GM11168 (cell line): ENCODE measurements at regions not wholly inside any gene's neighbourhood (a gene's known extent, or its start where the extent isn't known, plus 50 kb on each side); places are given as distances from the start of the nearest gene placed in this dataset.

Experiments
- in situ Hi-C: fragments of 300-500 bp; cut with MboI; formaldehyde crosslinking; loops from one replicate; pipeline ENCODE4 v1.12.0; 2022; ENCODE audit warnings: low sequenced_read_pairs; ENCODE audit not compliant: unreplicated experiment

DNA sequence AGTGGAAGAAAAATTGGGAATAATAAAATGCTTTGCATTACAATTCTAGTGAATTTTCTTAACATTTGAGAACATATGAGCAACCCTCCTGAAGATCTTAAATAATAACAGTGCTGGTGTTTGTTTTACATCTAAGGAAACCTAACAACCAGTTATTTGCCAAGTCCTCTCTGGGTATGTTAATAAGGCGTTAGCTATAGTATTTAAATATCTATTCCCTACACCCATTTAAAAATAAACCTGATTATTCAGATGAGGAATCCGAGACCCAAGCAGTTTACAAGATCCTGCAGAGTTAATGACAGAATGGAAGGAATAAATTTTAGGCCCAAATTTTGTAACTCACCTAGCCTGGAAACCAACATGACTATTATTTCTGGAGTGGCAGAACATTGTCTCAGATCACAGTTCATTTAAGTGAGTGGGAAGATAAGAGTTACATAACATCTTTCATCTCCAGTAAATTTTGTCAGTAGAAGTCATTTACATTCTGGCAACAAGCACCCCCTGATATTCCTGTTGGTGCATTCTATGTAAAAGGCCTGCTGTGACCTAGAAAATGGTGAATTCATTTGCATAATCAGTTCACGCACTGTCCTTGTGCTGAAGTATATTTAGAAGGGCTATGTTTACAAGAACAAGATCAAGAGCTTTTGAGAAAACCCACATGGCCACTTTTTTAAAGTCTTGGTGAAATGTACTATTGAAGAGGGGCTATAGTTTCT lies 148.2 kb downstream of the COX7C start:
- in situ Hi-C loops = no loop called here

GRCh38 chr5:86768699-86769202 lies 151.0 kb downstream of the COX7C start:
- in situ Hi-C loops = no loop called here

DNA sequence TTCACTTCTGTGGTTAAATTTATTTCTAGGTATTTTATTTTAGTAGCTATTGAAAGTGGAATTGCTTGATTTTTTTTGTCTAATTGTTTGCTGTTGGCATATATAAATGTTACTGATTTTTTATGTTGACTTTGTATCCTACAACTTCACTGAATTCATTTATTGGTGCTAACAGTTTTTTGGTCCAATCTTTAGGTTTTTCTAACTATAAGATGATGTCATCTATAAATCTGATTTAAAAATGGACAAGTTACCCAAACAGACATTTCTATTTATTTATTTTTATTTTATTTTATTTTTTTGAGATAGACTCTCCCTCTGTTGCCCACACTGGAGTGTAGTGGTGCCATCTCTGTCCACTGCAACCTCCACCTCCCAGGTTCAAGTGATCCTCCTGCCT lies 162.3 kb downstream of the COX7C start:
- in situ Hi-C loops = no loop called here

DNA sequence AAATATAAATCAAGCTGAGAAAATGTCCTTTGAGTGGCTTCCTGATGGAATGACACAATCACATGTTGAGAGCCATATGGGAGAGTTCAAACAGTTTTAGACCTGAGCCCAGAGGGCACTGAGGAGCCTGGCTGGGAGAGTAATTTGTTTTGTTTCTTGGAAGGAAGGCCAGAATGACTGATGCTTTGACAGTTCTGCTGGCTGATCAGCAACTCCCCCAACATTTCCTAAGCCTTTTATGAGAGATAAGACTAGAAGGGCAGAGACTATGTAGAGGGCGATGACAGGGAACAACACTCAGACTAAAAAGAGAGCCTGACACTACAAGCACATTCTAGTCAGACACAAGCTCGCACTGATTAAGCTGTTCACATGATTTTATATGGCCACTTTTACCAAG lies 169.2 kb downstream of the COX7C start:
- in situ Hi-C loops = no loop called here

DNA sequence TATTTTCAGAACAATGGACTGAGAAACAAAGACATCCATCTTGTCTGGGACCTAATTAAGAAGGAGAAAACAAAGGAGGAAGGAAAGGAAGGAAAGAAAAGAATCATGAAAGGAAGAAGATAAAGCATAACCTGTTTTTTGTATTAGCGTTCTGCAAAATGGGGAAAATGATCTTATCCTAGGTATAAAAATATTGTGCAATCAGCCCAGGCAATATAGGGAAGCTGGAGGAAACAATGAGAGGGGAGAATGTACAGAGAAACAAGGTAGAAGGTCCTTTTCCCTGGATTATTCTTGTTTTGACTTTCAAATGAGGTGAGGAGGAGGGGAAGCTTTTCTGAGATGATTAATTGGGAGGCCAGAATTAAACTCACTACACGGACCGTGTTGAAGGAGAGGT lies 177.9 kb downstream of the COX7C start:
- in situ Hi-C loops = no loop called here

DNA sequence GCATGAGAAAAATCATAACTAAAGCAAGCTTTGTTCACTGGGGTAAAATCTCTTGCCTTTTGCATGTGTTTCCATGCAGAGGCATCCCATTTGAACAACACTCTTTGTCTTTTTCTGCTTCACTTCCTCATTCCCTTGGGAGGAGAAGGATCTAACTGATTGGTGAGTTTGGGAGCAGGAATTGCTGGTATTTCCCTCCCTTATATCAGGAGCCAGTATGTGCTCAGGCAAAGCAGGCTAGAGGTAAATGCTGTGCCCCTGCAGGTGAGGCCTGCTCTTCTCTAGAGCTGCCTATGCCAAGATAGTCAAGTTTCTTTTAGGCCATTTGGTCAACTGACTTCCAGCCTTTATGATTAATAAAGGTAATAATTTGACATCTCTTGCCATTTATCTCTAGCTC lies 179.9 kb downstream of the COX7C start:
- in situ Hi-C loops = no loop called here

DNA sequence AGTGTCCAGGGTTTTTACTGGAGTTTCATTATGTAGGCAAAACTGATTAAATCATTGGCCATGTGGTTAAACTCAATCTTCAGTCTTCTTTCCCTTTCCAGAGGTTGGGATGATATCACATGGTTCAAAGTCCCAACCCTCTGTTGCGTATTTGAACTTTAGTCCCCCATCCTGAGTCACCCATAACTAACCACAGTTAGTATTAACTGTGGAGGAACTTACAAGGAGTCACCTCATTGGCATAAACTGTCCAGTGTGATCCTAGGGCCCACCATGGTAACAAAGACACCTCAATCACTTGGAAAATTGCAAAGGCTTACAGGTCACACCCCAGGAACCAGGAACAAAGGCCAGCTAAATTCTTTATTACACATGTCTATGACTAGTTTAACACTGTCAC lies 188.5 kb downstream of the COX7C start:
- in situ Hi-C loops = no loop called here

DNA sequence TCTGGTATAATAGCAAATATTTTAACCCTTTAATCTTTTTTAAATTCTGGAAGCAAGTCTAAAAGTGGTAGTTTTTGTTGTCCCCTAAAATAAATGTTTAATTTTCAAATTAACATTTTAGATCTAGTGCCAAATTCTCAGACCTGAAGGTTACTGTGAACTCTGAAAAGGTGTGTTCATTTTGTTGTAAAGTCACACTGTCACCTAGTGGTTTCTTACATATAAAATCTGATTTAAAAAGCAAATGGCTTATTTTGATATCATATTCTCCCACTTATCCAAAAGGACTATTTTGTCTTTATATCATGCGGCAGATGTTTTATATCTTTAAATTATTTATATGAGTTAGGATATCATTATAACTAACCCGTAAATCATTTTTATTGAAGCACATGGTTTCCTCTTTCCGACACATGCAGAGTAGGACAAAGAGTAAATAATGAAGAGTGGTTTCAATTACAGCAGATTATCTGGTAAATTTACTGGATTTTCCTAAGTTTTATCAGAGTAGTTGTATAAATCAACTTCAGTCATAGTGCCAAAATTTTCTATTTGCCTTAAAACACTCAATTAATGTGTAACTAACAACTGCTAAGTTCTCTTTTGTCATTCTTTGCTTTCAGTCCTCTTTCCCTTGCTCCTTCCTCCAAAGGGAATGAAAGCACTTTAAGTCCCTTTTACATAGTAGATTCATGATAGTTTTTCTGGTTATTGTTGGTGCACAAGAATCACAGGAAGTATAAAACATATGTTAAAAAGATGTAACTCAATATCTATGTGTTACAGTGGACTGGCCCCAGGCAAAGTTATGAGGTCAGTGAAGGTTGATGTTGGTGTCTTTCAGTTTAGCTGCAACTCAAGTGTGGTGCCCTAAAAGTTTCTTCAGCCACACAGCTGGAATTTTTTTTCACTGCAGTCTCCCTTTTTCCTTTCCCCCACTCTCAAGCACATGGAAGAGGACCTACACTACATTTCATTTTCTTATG lies 189.6 kb downstream of the COX7C start:
- in situ Hi-C loops = no loop called here

DNA sequence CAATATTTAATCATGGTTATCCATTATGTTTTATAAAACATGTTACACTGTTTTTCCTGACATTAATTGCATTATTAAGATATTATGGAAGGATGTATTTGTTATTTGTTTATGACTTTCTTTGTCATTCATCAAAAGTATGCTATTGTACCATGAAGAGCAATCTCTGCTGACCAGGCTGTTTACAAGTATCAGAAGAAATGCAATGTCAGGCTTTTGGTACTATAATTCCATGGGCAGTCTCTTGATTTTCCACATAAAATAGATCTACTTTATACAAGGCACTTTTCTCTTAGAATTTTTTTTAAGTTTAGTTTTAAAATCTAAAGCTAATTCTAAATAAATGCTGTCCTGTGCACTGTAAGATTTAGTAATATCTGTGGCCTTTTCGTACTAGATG lies 196.6 kb downstream of the COX7C start:
- in situ Hi-C loops = no loop called here

DNA sequence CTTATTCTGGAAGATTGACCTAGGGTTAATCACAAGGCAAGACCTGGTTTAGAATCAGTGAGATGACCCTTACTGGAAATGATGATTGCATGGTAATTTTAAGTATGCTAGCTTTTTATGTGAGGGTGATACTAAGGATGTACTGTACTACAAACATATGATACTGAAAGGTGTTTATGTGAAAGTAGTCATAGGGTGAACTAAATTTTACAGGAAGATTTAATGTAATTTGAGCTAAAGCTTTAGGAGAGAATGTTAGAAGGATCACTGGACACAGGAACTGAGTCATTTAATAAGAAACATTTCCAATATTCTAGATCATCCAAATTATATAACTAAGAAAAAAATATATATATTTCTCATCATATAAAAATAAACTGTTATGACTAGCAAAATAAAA lies 197.2 kb downstream of the COX7C start:
- in situ Hi-C loops = no loop called here

DNA sequence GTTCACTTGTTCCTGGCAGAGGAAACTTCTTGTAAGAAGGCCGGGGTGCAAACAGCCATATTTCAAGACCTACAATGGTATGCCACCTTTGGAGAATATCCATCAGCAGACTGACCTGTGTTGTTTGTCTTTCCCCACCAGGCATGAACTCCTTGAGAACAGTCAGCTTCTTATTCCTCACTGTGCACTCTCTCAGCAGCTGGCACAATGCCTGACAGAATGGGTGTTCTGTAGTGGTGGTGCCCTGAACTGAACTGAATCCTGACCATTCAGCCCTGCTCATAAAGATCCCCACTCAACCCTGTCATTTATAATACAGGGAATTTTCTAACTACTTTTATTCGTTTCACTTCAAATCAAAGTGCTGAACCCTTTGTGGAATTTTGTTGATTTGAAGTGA lies 206.9 kb downstream of the COX7C start:
- in situ Hi-C loops = no loop called here

DNA sequence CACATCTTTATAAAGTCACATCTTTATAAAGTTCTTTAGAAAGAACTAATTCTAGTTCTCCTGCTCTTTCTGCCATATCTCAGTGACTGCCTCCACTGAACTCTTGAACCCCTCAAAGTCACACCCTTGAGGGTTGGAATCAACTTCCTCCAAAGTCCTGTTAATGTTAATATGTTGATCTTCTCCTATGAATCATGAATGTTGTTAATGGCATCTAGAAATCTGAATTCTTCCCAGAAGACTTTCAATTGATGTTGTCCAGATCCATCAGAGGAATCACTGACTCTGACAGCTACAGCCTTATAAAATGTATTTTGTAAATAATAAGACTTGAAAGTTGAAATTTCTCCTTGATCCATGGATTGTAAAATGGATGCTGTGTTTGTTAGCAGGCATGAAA lies 213.4 kb downstream of the COX7C start:
- in situ Hi-C loops = no loop called here

- in situ Hi-C loops = no loop called here
Measured at GRCh38 chr5:86833868-86834267, 216.1 kb downstream of the COX7C start.

DNA sequence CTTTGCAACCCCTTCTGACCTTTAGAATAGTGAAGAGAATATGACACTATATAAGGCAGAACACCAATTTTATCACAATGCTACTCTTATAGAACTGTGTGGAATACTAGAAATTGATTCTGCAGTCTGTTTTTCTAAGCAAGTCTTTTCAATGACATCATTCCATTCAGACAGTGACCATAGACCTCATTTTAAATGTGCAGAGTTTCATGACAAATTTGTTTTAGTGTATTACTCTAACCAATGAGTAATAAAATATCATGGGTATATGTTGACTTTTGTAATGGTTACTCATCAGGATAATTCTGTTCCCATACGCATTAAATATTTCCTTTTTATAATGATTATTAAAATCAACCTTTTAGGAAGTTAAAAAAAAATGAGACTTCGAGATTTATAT lies 219.9 kb downstream of the COX7C start:
- in situ Hi-C loops = no loop called here

- in situ Hi-C loops = no loop called here
Measured at GRCh38 chr5:86838083-86838482, 220.3 kb downstream of the COX7C start.

GRCh38 chr5:86841000-86841644 lies 223.4 kb downstream of the COX7C start:
- in situ Hi-C loops = no loop called here

DNA sequence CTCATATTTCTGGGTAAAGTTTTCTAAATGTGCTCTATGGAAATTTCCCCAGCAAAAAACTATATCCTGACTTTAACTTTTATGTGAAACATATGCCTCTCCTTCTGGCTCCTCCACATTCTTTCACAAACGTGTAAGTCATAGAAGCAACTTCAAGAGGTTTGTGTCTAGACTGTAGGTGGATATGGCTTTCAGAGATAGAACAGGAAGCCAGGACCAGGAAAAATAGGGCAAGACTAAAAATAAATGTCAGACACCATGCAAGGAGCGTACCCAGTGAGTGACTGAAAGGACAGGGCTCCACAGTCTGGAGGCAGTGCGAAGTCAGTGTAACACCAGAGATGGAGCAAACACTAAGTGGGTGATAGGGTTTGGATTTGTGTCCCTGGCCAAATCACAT lies 240.7 kb downstream of the COX7C start:
- in situ Hi-C loops = no loop called here

DNA sequence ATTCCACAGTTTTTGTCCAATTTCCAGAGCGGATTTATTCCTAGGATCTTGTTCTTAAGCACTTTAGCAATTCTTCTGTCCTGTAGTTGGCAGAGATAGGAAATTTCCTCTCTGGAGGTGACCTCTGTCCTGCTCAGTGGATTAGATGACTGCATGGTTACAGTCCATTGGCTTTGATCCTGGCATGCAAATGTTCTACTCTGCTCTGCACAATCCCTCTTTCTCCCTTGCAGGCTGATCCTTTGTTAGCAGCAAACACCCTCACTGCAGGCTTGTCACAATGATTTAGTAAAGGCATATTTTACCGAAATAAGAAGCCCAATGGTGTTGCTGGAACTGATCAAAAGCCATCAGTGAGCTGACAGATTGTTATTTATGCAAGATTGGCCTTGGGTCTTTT lies 243.8 kb downstream of the COX7C start:
- in situ Hi-C loops = no loop called here

DNA sequence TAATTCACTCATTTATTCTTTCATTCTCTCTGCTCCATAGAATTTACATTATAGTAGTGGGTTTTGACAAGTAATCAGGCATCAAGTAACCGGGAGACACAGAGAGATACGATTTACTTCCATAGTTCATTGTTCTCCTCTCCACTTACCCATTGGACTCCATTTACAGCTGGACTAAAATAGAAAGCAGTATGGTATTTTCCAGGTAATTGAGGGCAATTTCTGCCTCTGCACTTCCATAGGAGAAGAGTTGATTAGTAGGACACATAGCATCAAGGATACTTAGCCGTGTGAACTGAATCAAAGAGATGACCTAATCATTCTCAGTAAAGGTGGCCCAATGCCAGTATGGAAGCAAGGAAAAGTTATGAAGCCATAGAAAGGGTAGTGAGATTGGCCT lies 244.4 kb downstream of the COX7C start:
- in situ Hi-C loops = no loop called here

- in situ Hi-C loops = no loop called here
Measured at GRCh38 chr5:86864051-86864450, 246.3 kb downstream of the COX7C start.

- in situ Hi-C loops = no loop called here
Measured at GRCh38 chr5:86865256-86865785, 247.6 kb downstream of the COX7C start.
